Mesodermal cell (in vitro differentiated cells): ENCODE measurements at regions not wholly inside any gene's neighbourhood (a gene's known extent, or its start where the extent isn't known, plus 50 kb on each side); places are given as distances from the start of the nearest gene placed in this dataset.

ENCODE experiments used
- H3K27ac ChIP-seq: 2 replicates; pipeline ENCODE4 v1.7.0; 2013; ENCODE audit warnings: mild to moderate bottlenecking, low read depth, low read length, moderate library complexity; ENCODE audit not compliant: severe bottlenecking
- H3K36me3 ChIP-seq: 2 replicates; pipeline ENCODE4 v1.7.1; 2013; ENCODE audit warnings: mild to moderate bottlenecking, low read length, moderate library complexity; ENCODE audit not compliant: control insufficient read depth, insufficient read depth
- H3K4me1 ChIP-seq: one replicate; pipeline ENCODE4 v1.7.1; 2013; ENCODE audit warnings: mild to moderate bottlenecking, low read length; ENCODE audit not compliant: insufficient read depth, control insufficient read depth, poor library complexity, severe bottlenecking
- H3K4me3 ChIP-seq: 2 replicates; pipeline ENCODE4 v1.7.0; 2013; ENCODE audit warnings: low read length, control low read depth, mild to moderate bottlenecking; ENCODE audit not compliant: insufficient read depth, poor library complexity, severe bottlenecking; ENCODE audit errors: extremely low read depth
- H3K9me3 ChIP-seq: 2 replicates; pipeline ENCODE4 v1.7.1; 2013; ENCODE audit warnings: mild to moderate bottlenecking, low read length, moderate library complexity; ENCODE audit not compliant: control insufficient read depth
- WGBS, 2 experiments: methylation state at CpG; one replicate each; pipeline ENCODE4 v1.1.5; 2013; ENCODE audit warnings: missing lambda C conversion rate in 2 of 2; ENCODE audit not compliant: insufficient coverage in 2 of 2; 5-methylcytosine and 5-hydroxymethylcytosine counted together

DNA sequence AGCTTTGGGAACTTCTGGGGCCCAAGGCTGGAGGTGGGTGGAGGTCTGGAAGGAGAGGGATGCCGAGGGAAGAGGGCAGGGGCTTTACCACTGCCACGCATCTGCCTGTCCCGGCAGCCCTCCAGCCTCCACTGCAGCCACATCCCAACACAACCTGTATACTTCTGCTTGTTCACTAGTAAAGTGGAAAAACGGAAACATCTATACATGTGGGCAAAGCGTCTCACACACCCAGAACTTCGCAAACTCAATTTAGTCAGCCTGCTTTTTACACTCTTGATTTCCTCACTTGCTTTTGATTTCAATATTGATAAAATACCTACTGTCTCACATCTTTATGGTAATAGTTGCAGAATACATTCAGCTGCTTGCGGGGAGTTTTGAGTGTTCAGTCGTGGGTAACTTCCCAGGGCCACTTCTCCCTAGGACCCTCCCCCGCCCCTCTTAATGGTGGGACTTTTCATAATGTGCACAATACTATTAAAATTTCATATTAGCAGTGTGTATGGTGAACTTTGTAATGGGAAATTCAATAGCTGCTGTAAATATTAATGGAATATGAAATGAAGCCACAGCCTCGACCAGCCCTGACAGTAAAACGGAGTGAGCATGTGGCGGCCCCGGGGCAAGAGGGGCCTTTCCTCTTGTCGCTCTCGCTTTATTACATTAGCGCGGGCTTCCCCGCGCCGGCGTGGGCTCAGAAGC, 85.2 kb downstream of the NR2F2 start:
- 1 to 3% methylated on average over 13 to 15 of the region's 21 CpGs for WGBS, 2 experiments
- Histone ChIP-seq H3K4me1 (peaks cover 10% of the 10 kb centered on the region), H3K4me3 (no peak overlapping the region), H3K9me3 (no peaks in the 10 kb centered on the region), H3K27ac (no peak overlapping the region), H3K36me3 (no peaks in the 10 kb centered on the region)

DNA sequence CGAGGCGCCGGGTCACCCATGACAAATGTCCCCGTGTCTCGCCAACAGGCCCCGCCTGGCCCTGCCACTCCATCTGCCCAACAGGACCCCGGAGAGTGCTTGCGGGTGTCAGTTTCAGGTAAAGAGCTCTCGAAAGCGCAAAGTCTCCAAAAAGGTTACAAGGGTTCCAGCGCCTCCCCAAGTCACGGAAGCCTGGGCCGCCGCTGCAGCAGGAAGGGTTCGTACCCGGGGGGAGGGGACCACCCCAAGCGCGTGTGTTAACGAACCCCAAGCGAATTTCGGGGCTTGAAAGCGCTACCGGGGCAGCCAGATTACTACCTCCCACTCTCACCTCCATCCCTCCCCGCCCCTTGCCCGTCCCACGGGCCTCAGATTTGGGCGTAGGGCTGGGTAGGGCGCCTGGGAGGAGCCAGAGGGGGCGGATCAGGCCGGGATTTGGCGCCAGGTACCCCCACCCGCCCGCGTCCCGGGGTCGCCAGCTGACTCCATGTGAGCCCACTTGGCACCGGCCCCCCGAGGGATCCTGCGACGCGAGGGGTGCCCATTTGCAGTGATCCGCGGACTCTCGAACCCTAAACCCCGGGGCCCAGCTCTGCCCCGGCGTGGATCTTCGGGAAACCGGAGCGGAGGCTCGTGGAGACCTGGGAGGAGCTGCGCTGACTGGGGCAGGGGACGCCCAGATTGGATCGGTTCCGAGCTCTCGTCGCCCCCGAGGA, 85.9 kb downstream of the NR2F2 start:
- Histone ChIP-seq H3K9me3 (no peaks in the 10 kb centered on the region), H3K36me3 (no peaks in the 10 kb centered on the region), H3K4me3 (no peak overlapping the region), H3K4me1 (peaks cover 10% of the 10 kb centered on the region), H3K27ac (no peak overlapping the region)
- WGBS, 2 experiments = 1% methylated on average over 32 to 41 of the region's 58 CpGs

DNA sequence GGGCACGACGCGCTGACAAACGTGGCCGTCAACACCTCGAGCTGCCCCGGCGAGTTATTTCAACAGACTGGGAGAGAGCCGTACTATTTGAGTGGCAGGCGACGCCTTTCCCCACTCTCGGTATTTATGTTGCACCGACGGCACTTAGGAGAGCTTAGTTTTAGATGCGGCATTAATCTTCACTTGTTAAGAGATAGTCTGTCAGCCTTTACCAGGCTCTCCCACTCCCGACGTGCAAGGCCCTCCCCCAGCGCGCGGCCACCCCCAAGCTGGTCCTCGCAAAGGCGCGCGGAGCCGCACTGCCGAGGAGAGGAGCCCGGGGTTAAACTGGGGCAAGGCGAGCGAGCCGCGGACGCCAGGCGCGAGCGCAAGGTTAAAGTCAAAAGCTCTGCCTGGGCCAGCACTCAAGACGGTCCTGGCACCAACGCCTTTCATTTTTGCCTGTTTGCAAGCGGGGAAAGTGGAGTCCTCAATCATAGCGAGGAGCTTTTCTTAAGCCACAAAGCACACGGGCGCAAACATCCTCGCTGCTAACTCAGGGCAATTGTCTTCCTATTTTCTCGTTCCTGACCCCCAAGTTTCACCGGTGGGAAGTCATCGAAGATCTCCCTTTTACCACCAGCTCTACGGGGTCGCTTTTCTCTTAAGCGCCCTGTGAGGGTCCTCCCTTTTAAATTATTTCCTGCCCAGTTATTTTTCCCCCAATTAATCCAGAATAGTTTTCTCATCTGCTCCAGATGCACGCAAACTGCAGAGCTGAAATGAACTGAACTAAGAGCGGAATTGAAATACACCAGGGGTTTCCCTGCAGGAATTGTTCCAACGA, 86.6 kb downstream of the NR2F2 start:
- H3K36me3 ChIP-seq = no peaks in the 10 kb centered on the region
- 0 to 2% methylated on average over 50 of the region's 51 CpGs for WGBS, 2 experiments
- no peaks in the 10 kb centered on the region for H3K9me3 ChIP-seq
- H3K4me3 ChIP-seq = no peak overlapping the region
- no peak overlapping the region for H3K27ac ChIP-seq
- peaks cover 10% of the 10 kb centered on the region for H3K4me1 ChIP-seq

DNA sequence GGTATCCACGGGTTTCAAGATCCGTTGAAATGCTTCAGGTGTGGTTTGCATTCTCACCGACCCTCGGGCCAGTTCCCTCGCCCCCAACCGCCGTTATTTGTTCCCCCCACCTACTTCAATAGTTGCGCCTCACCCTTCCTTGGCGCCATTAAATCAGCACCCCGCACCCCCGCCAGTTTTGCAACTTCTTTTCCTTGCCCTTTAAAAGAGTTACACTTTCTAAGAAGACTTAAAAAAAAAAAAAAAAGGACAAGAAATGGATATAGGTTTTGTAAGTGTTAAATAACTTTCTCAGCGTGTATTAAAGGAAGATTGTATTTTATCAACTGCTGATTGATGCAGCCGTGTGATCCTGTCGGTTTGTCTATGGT, 87.2 kb downstream of the NR2F2 start:
- Histone ChIP-seq H3K27ac (no peak overlapping the region), H3K9me3 (no peaks in the 10 kb centered on the region), H3K36me3 (no peaks in the 10 kb centered on the region), H3K4me1 (peaks cover 10% of the 10 kb centered on the region), H3K4me3 (no peak overlapping the region)
- WGBS, 2 experiments = 0% methylated on average over 7 to 8 of the region's 14 CpGs

DNA sequence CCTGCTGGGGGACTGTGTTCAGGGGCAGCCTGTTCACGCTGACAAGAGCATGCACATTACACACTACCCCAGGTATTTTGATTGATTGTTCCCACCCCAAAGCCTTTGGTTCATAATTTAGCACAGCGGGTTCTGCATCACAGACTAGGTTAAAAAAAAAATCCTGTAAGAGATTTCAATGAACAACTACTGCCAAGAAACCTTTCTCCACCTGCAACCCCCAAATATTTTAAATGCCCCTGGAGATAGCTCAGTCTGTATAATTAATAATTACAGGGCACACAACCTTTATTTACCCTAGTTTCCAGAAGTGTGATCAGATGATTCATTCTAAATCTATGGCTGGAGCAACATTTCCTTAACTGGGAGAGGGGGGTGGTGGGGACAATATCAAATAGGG, 87.6 kb downstream of the NR2F2 start:
- Histone ChIP-seq H3K4me3 (no peak overlapping the region), H3K36me3 (no peaks in the 10 kb centered on the region), H3K9me3 (no peaks in the 10 kb centered on the region), H3K4me1 (peaks cover 10% of the 10 kb centered on the region), H3K27ac (no peak overlapping the region)
- 0% methylated on average over 1 of the region's 2 CpGs; no CpG with 5 or more reads in 1 of the 2 experiments for WGBS, 2 experiments

DNA sequence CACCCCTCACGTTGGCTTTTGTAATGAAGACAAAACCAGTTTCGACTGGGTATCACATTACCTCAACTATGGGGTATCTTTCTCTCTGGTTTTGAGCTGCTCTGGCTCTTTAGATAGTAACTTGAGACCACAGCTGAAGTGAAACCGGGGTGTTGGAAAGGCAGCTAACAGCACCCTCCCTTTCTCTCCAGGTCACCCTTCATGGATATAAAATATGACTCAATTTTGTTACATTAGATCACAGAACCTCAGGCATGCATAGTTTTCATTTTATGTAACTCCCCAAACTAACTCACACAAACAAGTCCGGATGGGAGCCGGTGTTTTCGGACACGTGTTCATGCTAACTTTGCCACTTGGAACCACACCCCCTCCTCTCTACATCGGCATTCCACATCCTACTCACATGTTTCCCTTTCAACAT, 90.7 kb downstream of the NR2F2 start:
- H3K4me3 ChIP-seq = no peak overlapping the region
- no peak overlapping the region for H3K27ac ChIP-seq
- peaks cover 10% of the 10 kb centered on the region for H3K4me1 ChIP-seq
- H3K9me3 ChIP-seq = no peaks in the 10 kb centered on the region
- 31 to 42% methylated on average over 5 to 6 of the region's 8 CpGs for WGBS, 2 experiments
- no peaks in the 10 kb centered on the region for H3K36me3 ChIP-seq

DNA sequence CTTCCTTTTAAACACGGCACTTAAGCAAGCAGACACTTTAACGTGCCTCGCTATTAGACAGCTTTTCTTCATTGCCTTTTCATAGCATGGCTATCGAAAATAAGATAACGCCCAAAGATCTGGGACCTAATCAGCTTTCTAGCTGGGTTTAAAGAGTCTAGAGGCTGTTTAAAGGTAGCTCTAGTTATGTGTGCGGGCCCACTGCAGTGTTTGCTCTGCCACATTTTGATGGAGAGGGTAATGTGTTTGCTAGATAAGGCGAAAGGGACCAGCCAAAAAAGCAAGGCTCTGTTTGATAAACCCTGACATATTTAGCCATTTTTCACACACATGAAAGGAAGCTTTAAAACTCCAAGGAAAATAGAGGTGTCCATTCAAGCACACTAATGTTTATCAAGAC, 91.6 kb downstream of the NR2F2 start:
- no peaks in the 10 kb centered on the region for H3K36me3 ChIP-seq
- no peak overlapping the region for H3K4me3 ChIP-seq
- H3K4me1 ChIP-seq = peaks cover 9% of the 10 kb centered on the region
- no peak overlapping the region for H3K27ac ChIP-seq
- H3K9me3 ChIP-seq = no peaks in the 10 kb centered on the region
- WGBS, 2 experiments = 83 to 89% methylated on average over 5 to 6 of the region's 7 CpGs

DNA sequence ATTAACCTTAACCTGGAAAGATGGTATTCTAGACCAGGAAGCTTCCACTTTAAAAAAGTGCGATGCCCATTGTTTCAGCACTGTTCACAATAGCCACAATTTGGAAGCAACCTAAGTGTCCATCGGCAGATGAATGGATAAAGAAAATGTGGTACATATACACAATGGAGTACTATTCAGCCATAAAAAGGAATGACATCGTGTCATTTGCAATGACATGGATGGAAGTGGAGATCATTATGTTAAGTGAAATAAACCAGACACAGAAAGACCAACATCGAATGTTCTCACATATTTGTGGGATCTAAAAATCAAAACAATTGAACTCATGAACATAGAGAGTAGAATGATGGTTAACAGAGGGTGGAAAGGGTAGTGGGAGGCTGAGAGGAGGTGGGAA, 94.2 kb downstream of the NR2F2 start:
- H3K9me3 ChIP-seq = no peaks in the 10 kb centered on the region
- 80% methylated on average over 1 of the region's 4 CpGs; no CpG with 5 or more reads in 1 of the 2 experiments for WGBS, 2 experiments
- no peak overlapping the region for H3K27ac ChIP-seq
- no peaks in the 10 kb centered on the region for H3K36me3 ChIP-seq
- H3K4me1 ChIP-seq = peaks cover 5% of the 10 kb centered on the region
- no peak overlapping the region for H3K4me3 ChIP-seq

DNA sequence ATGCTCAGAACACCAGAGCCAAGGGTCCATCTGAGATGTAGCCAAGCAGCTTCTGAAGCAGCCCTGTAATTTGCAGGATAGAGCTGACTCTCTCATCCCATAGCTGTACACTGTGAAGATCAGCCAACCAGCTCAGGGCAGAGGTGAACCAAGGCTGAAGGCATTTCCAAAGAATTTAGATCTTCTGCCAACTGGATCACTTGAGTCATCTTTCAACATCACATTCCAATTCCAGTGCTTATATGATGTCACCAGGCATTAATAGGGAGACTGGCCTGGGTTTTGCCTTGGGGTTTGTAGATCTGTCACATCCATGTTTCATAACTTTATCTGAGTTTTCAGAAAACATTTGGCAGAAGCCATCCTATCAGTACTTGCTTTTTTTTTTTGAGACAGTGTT, 98.2 kb downstream of the NR2F2 start:
- H3K36me3 ChIP-seq = no peaks in the 10 kb centered on the region
- H3K4me3 ChIP-seq = no peak overlapping the region
- peaks cover 8% of the 10 kb centered on the region for H3K4me1 ChIP-seq

DNA sequence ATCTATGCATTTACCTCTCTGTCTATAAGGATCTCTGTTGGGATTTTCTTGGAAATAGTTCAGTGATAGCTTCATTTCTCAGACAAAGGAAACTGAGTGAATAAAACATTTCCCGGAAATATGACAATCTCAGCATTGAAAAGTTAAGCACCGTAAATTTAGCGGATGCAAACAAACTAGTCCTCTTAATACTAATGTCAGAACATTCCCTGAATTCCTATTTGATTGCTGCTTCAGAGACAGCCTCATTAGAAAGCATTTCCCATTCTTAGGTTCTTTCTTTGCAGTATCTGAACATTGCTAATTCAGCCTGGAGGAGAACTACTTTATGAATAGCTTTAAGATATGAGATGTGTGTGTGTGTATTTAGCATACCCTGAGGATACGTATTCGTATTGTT, 101.3 kb downstream of the NR2F2 start:
- H3K36me3 ChIP-seq = no peaks in the 10 kb centered on the region
- no peaks in the 10 kb centered on the region for H3K9me3 ChIP-seq
- H3K4me1 ChIP-seq = peaks cover 8% of the 10 kb centered on the region
- no peak overlapping the region for H3K27ac ChIP-seq
- WGBS, 2 experiments = 78 to 87% methylated on average over 3 to 5 of the region's 5 CpGs
- no peak overlapping the region for H3K4me3 ChIP-seq

More for the DNA sequence above, 98.2 kb downstream of the NR2F2 start:
- no peak overlapping the region for H3K27ac ChIP-seq
- H3K9me3 ChIP-seq = no peaks in the 10 kb centered on the region
